Epithelial cell of prostate (primary cell): ENCODE measurements at regions not wholly inside any gene's neighbourhood (a gene's known extent, or its start where the extent isn't known, plus 50 kb on each side); places are given as distances from the start of the nearest gene placed in this dataset.
"Not testable (repeated sequence)": the region's sequence is repeated elsewhere in the genome, so short reads cannot be mapped to it uniquely, and the experiment has no call there.

Experiments used
- DNase-seq: peaks from one replicate; pipeline ENCODE4 v3.0.0-alpha.2; 2011; ENCODE audit warnings: low read depth, low spot score
- H3K27ac ChIP-seq: fragments of 450-650 bp; 2 replicates; pipeline ENCODE4 v1.5.1; 2017; ENCODE audit warnings: mild to moderate bottlenecking

- H3K27ac ChIP-seq, result no peak overlapping the region
- DNase-seq, result no peak
Observed at GRCh38 chr3:80788914-80789313, 972.5 kb downstream of the GBE1 start.

- no peak for DNase-seq
- H3K27ac ChIP-seq, result no peak overlapping the region
Observed at GRCh38 chr3:80785875-80786274, 975.6 kb downstream of the GBE1 start.

GRCh38 chr3:80785475-80785874 lies 976.0 kb downstream of the GBE1 start:
- no peak for DNase-seq
- H3K27ac ChIP-seq, result no peak overlapping the region

GRCh38 chr3:80771085-80771484 lies 990.4 kb downstream of the GBE1 start:
- no peak overlapping the region for H3K27ac ChIP-seq
- no peak for DNase-seq

- no peak overlapping the region for H3K27ac ChIP-seq
- DNase-seq, result no peak
Observed at GRCh38 chr3:80770106-80771074, 991.1 kb downstream of the GBE1 start.

GRCh38 chr3:80769683-80770082 lies 991.8 kb downstream of the GBE1 start:
- no peak for DNase-seq
- H3K27ac ChIP-seq, result no peak overlapping the region

GRCh38 chr3:80767604-80768003 lies 993.8 kb downstream of the GBE1 start:
- no peak for DNase-seq
- H3K27ac ChIP-seq, result no peak overlapping the region

- DNase-seq, result no peak
- H3K27ac ChIP-seq, result no peak overlapping the region
Observed at GRCh38 chr3:80754969-80755368, 987.2 kb upstream of the ROBO1 start.

GRCh38 chr3:80753021-80753420 lies 985.2 kb upstream of the ROBO1 start:
- no peak overlapping the region for H3K27ac ChIP-seq

GRCh38 chr3:80750637-80751036 lies 982.8 kb upstream of the ROBO1 start:
- DNase-seq, result no peak

More at GRCh38 chr3:80753021-80753420, 985.2 kb upstream of the ROBO1 start:
- DNase-seq, result no peak

GRCh38 chr3:80734920-80735319 lies 967.1 kb upstream of the ROBO1 start:
- H3K27ac ChIP-seq, result no peak overlapping the region
- no peak for DNase-seq

More at GRCh38 chr3:80750637-80751036, 982.8 kb upstream of the ROBO1 start:
- no peak overlapping the region for H3K27ac ChIP-seq

- DNase-seq, result no peak
- H3K27ac ChIP-seq, result no peak overlapping the region
Observed at GRCh38 chr3:80734483-80734882, 966.7 kb upstream of the ROBO1 start.

- H3K27ac ChIP-seq, result no peak overlapping the region
Observed at GRCh38 chr3:80733522-80734176, 965.9 kb upstream of the ROBO1 start.

GRCh38 chr3:80727561-80727960 lies 959.8 kb upstream of the ROBO1 start:
- not testable (repeated sequence) for H3K27ac ChIP-seq, DNase-seq

More at GRCh38 chr3:80733522-80734176, 965.9 kb upstream of the ROBO1 start:
- peak; percentile 18 for DNase-seq

GRCh38 chr3:80709597-80710322 lies 942.0 kb upstream of the ROBO1 start:
- not testable (repeated sequence) for DNase-seq, H3K27ac ChIP-seq

GRCh38 chr3:80705290-80705689 lies 937.5 kb upstream of the ROBO1 start:
- DNase-seq, result no peak
- H3K27ac ChIP-seq, result no peak overlapping the region

- DNase-seq, result no peak
- H3K27ac ChIP-seq, result no peak overlapping the region
Observed at GRCh38 chr3:80701349-80701748, 933.6 kb upstream of the ROBO1 start.

- no peak overlapping the region for H3K27ac ChIP-seq
- DNase-seq, result no peak
Observed at GRCh38 chr3:80697291-80697690, 929.5 kb upstream of the ROBO1 start.

GRCh38 chr3:80696280-80696679 lies 928.5 kb upstream of the ROBO1 start:
- H3K27ac ChIP-seq, result no peak overlapping the region
- DNase-seq, result peak; percentile 75

GRCh38 chr3:80688814-80689213 lies 921.0 kb upstream of the ROBO1 start:
- no peak overlapping the region for H3K27ac ChIP-seq
- DNase-seq, result no peak

- no peak overlapping the region for H3K27ac ChIP-seq
- DNase-seq, result no peak
Observed at GRCh38 chr3:80682951-80683350, 915.2 kb upstream of the ROBO1 start.
